Fibroblast of lung (primary cell): ENCODE measurements at regions not wholly inside any gene's neighbourhood (a gene's known extent, or its start where the extent isn't known, plus 50 kb on each side); places are given as distances from the start of the nearest gene placed in this dataset.

ENCODE experiments used
- CTCF ChIP-seq, 2 donors: IDR thresholded peaks in 1 of 2; conservative IDR thresholded peaks in 1 of 2; 1 replicate in 1 of 2; 2 replicates in 1 of 2; pipeline ENCODE4 v1.5.1; 2011 to 2012; ENCODE audit warnings: low read length in 2 of 2, control low read depth in 1 of 2, inconsistent platforms in 1 of 2, low read depth in 1 of 2, mild to moderate bottlenecking in 1 of 2
- EZH2 ChIP-seq: IDR thresholded peaks from 2 replicates; pipeline ENCODE4 v1.5.1; 2012; ENCODE audit warnings: low read length, control low read depth, mild to moderate bottlenecking; ENCODE audit errors: missing control alignments

GRCh38 chr20:24766826-24767622, 182.0 kb upstream of the CST7 start:
- TF ChIP-seq CTCF (conservative IDR thresholded peaks at IDR 0.05 in 1 of 2, IDR thresholded peaks at IDR 0.05 in 1 of 2; ENCODE audit: low read depth in 1 of 2, low read length in 2 of 2) = no peak
- TF ChIP-seq EZH2 = no peak
